ENCODE measurements at regions not wholly inside any gene's neighbourhood (a gene's known extent, or its start where the extent isn't known, plus 50 kb on each side); places are given as distances from the start of the nearest gene placed in this dataset.

DNA sequence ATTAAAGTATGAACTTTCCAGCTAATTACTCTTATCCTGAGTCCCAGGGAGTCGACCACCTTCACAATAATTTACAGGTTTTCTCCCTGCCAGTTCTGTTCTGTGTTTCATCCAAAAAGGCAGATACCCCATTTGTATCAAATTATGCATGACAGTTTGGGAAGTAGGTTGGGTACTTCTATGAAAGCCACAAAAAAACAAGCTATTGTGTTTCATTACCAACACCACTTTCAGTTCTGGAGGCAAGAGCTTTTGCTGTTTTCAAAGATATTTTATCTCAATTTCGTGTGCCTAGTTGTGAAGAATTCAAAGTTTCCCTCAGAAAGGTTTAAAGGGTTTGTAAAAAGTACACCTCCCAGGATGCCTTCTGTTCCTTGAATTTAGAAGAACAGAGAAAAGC is 557.4 kb downstream of the FLRT2 start:
- H3K27ac ChIP-seq (ENCODE audit: extremely low read length, insufficient read depth, low read length): no peak overlapping the region
- no TSS peak for BruUV-seq (replicated peaks)
- H3K4me3 ChIP-seq (replicated peaks in 1 of 3; ENCODE audit: insufficient read depth in 1 of 3, low read depth in 2 of 3, low read length in 3 of 3): no peak overlapping the region
- no peak for DNase-seq (ENCODE audit: low spot score)
- peaks cover 83% of the 10 kb centered on the region for H3K9me3 ChIP-seq (ENCODE audit: low read length)
- no peak for ATAC-seq
- no peaks in the 10 kb centered on the region for H3K36me3 ChIP-seq (replicated peaks in 1 of 2; ENCODE audit: control insufficient read depth in 1 of 2, insufficient read depth in 2 of 2, low read length in 2 of 2)
- 3% methylated on average over 2 of the region's 2 CpGs for WGBS (ENCODE audit: low lambda C conversion rate)
- in situ Hi-C loops (cut with HindIII; ENCODE audit: extremely low pct_ligation_motif_present, low pct_unique_long_range_greater_than_20kb): no loop called here
- H4K20me1 ChIP-seq (ENCODE audit: insufficient read depth, low read length): no peaks in the 10 kb centered on the region
- CTCF ChIA-PET (ENCODE audit: low intra/inter-chr PET ratio, low total read pairs): no interaction called here
- POLR2A ChIA-PET: no interaction called here
- no peak for FAIRE-seq
- H3K79me2 ChIP-seq (ENCODE audit: insufficient read depth, low read length): no peaks in the 10 kb centered on the region
- H2AFZ ChIP-seq (ENCODE audit: low read length): no peak overlapping the region
- no peak overlapping the region for H3K4me2 ChIP-seq (ENCODE audit: low read depth, low read length)
- H3K4me1 ChIP-seq (ENCODE audit: insufficient read depth, low read length): no peaks in the 10 kb centered on the region
- H3K27me3 ChIP-seq (ENCODE audit: control insufficient read depth in 1 of 2, insufficient read depth in 2 of 2, low read length in 2 of 2): no peaks in the 10 kb centered on the region
- TF ChIP-seq, protein P1, sequence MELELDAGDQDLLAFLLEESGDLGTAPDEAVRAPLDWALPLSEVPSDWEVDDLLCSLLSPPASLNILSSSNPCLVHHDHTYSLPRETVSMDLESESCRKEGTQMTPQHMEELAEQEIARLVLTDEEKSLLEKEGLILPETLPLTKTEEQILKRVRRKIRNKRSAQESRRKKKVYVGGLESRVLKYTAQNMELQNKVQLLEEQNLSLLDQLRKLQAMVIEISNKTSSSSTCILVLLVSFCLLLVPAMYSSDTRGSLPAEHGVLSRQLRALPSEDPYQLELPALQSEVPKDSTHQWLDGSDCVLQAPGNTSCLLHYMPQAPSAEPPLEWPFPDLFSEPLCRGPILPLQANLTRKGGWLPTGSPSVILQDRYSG (CRISPR knock-in tag; IDR thresholded peaks at IDR 0.05): no peak
- TF ChIP-seq SIN3B (IDR thresholded peaks at IDR 0.05; ENCODE audit: low read length) (no peak), HMGA1 (CRISPR knock-in tag; conservative IDR thresholded peaks at IDR 0.05) (no peak), MIER3 (CRISPR knock-in tag; IDR thresholded peaks at IDR 0.05; ENCODE audit: borderline replicate concordance) (no peak), RORA (CRISPR knock-in tag; IDR thresholded peaks at IDR 0.05) (no peak), NFRKB (IDR thresholded peaks at IDR 0.05) (no peak), IRX3 (CRISPR knock-in tag; IDR thresholded peaks at IDR 0.05; ENCODE audit: borderline replicate concordance, low read depth) (no peak), ZFP1 (CRISPR knock-in tag; IDR thresholded peaks at IDR 0.05) (no peak), BORCS8-MEF2B (CRISPR knock-in tag; IDR thresholded peaks at IDR 0.05) (no peak), ZSCAN12 (CRISPR knock-in tag; IDR thresholded peaks at IDR 0.05) (no peak), TSC22D2 (CRISPR knock-in tag; IDR thresholded peaks at IDR 0.05; ENCODE audit: borderline replicate concordance) (no peak), ZNF430 (CRISPR knock-in tag; IDR thresholded peaks at IDR 0.05) (no peak), MAF1 (CRISPR knock-in tag; IDR thresholded peaks at IDR 0.05; ENCODE audit: borderline replicate concordance) (no peak), MTA3 (CRISPR knock-in tag; IDR thresholded peaks at IDR 0.05) (no peak), ATAD3A (CRISPR knock-in tag; IDR thresholded peaks at IDR 0.05) (no peak), NFE2L2 (IDR thresholded peaks at IDR 0.05; ENCODE audit: low read length) (no peak)
- TF ChIP-seq, protein P2, sequence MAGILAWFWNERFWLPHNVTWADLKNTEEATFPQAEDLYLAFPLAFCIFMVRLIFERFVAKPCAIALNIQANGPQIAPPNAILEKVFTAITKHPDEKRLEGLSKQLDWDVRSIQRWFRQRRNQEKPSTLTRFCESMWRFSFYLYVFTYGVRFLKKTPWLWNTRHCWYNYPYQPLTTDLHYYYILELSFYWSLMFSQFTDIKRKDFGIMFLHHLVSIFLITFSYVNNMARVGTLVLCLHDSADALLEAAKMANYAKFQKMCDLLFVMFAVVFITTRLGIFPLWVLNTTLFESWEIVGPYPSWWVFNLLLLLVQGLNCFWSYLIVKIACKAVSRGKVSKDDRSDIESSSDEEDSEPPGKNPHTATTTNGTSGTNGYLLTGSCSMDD (CRISPR knock-in tag; IDR thresholded peaks at IDR 0.05): no peak
- TF ChIP-seq, protein P3, sequence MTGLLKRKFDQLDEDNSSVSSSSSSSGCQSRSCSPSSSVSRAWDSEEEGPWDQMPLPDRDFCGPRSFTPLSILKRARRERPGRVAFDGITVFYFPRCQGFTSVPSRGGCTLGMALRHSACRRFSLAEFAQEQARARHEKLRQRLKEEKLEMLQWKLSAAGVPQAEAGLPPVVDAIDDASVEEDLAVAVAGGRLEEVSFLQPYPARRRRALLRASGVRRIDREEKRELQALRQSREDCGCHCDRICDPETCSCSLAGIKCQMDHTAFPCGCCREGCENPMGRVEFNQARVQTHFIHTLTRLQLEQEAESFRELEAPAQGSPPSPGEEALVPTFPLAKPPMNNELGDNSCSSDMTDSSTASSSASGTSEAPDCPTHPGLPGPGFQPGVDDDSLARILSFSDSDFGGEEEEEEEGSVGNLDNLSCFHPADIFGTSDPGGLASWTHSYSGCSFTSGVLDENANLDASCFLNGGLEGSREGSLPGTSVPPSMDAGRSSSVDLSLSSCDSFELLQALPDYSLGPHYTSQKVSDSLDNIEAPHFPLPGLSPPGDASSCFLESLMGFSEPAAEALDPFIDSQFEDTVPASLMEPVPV (CRISPR knock-in tag; IDR thresholded peaks at IDR 0.05): no peak
- TF ChIP-seq, protein P4, sequence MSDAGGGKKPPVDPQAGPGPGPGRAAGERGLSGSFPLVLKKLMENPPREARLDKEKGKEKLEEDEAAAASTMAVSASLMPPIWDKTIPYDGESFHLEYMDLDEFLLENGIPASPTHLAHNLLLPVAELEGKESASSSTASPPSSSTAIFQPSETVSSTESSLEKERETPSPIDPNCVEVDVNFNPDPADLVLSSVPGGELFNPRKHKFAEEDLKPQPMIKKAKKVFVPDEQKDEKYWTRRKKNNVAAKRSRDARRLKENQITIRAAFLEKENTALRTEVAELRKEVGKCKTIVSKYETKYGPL (CRISPR knock-in tag; IDR thresholded peaks at IDR 0.05): no peak
- TF ChIP-seq, protein P5, sequence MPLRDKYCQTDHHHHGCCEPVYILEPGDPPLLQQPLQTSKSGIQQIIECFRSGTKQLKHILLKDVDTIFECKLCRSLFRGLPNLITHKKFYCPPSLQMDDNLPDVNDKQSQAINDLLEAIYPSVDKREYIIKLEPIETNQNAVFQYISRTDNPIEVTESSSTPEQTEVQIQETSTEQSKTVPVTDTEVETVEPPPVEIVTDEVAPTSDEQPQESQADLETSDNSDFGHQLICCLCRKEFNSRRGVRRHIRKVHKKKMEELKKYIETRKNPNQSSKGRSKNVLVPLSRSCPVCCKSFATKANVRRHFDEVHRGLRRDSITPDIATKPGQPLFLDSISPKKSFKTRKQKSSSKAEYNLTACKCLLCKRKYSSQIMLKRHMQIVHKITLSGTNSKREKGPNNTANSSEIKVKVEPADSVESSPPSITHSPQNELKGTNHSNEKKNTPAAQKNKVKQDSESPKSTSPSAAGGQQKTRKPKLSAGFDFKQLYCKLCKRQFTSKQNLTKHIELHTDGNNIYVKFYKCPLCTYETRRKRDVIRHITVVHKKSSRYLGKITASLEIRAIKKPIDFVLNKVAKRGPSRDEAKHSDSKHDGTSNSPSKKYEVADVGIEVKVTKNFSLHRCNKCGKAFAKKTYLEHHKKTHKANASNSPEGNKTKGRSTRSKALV (CRISPR knock-in tag; IDR thresholded peaks at IDR 0.05): no peak
- intact Hi-C loops (cut with micrococcal nuclease; ENCODE audit: unreplicated experiment): no loop called here
- H3K9ac ChIP-seq (ENCODE audit: insufficient read depth, low read depth, low read length): no peak overlapping the region
